Progenitor cell of endocrine pancreas (in vitro differentiated cells): ENCODE measurements at regions not wholly inside any gene's neighbourhood (a gene's known extent, or its start where the extent isn't known, plus 50 kb on each side); places are given as distances from the start of the nearest gene placed in this dataset.

Experiments
- DNase-seq: peaks from one replicate; pipeline ENCODE4 v3.0.0; 2021; ENCODE audit warnings: low spot score; ENCODE audit not compliant: unreplicated experiment
- H3K27ac Mint-ChIP-seq: 2 replicates; pipeline ENCODE4 v1.8.0; 2021; ENCODE audit warnings: mild to moderate bottlenecking, moderate library complexity, mixed read lengths
- H3K27me3 Mint-ChIP-seq: 2 replicates; pipeline ENCODE4 v1.8.0; 2021; ENCODE audit warnings: mixed read lengths
- H3K36me3 Mint-ChIP-seq: 2 replicates; pipeline ENCODE4 v1.8.0; 2022; ENCODE audit warnings: mixed read lengths; ENCODE audit not compliant: insufficient read depth
- H3K4me1 Mint-ChIP-seq: 2 replicates; pipeline ENCODE4 v1.8.0; 2021; ENCODE audit warnings: low read depth, mixed read lengths
- H3K4me3 Mint-ChIP-seq: 2 replicates; pipeline ENCODE4 v1.8.0; 2021; ENCODE audit warnings: low read depth, mild to moderate bottlenecking, moderate library complexity, mixed read lengths
- H3K9me3 Mint-ChIP-seq: 2 replicates; pipeline ENCODE4 v1.8.0; 2021; ENCODE audit warnings: low read depth, mixed read lengths
- TF ChIP-seq, protein P1 (sequence below): fragments of 200-600 bp; sonication (generic); IDR thresholded peaks from one replicate; pipeline ENCODE4 v1.5.0; 2021; ENCODE audit warnings: antibody characterized with exemption, mild to moderate bottlenecking; ENCODE audit not compliant: unreplicated experiment

DNA sequence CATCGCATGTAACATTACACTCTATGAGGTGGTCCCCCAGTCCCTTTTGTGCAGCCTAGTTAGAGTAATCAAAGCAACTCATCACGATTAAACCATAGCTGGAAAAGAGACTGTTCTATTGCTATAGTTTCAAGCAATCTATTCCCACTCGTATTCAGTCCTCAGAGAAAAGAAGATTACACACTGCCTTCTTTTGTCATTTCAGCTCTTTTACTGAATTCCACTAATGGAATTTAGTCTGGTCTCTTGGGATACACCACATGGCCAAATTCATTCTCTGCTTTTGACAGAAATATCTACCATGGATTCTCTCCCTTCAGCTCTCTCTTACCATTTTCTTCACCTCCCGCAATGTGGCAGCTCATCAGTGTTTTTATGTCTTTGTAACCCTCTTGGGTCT is 108.9 kb upstream of the HDAC9 start:
- Mint-ChIP-seq H3K27ac (no peak overlapping the region), H3K4me1 (no peaks in the 10 kb centered on the region), H3K4me3 (no peak overlapping the region), H3K27me3 (no peaks in the 10 kb centered on the region), H3K36me3 (no peaks in the 10 kb centered on the region), H3K9me3 (no peaks in the 10 kb centered on the region)
- TF ChIP-seq, protein P1, sequence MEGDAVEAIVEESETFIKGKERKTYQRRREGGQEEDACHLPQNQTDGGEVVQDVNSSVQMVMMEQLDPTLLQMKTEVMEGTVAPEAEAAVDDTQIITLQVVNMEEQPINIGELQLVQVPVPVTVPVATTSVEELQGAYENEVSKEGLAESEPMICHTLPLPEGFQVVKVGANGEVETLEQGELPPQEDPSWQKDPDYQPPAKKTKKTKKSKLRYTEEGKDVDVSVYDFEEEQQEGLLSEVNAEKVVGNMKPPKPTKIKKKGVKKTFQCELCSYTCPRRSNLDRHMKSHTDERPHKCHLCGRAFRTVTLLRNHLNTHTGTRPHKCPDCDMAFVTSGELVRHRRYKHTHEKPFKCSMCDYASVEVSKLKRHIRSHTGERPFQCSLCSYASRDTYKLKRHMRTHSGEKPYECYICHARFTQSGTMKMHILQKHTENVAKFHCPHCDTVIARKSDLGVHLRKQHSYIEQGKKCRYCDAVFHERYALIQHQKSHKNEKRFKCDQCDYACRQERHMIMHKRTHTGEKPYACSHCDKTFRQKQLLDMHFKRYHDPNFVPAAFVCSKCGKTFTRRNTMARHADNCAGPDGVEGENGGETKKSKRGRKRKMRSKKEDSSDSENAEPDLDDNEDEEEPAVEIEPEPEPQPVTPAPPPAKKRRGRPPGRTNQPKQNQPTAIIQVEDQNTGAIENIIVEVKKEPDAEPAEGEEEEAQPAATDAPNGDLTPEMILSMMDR, result no peak
- no peak for DNase-seq

DNA sequence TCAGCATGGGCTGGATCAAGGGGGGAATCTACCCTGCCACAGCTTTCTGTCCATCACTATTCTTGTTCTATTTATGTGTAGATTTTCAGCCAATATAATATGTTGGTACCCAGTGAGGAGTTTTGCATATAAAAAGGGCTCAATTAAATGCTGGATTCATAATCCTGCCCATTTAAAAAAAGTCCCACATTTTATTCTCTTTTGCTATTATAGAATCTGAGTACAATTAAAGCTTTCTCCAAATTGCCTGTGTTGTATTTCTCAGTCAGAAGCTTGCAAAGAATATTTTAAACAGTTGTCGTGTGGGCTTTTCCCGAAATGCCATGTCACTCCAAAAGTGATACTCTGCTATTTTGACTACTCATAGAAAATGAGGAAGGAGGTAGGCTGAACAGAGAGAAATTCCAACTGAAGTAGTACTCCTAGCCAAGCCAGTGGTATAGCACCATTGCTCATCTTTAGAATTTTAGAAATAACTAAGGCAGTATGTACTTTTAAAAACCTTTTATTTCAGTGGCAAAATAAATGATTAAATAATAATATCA is 108.3 kb upstream of the HDAC9 start:
- H3K4me3 Mint-ChIP-seq, result no peak overlapping the region
- no peaks in the 10 kb centered on the region for H3K36me3 Mint-ChIP-seq
- TF ChIP-seq, protein P1, result no peak

DNA sequence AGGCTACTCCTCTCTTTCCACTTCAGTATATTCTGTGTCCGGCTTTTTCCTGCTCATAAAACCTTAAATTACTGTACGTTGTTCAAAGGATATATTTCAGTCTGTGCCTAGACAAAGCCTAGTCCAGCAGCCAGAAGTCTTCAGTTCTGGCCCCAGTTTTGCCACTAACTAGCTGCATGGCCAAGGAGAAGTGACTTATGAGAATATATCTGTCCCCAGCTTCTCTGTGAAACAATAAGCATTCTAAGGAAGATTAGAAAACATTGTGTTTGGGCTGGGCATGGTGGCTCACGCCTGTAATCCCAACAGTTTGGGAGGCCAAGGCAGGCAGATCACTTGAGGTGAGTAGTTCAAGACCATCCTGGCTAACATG is 105.0 kb upstream of the HDAC9 start:
- Mint-ChIP-seq H3K27ac (no peak overlapping the region), H3K27me3 (no peaks in the 10 kb centered on the region), H3K36me3 (no peaks in the 10 kb centered on the region), H3K9me3 (no peaks in the 10 kb centered on the region), H3K4me1 (peaks cover 4% of the 10 kb centered on the region), H3K4me3 (no peak overlapping the region)
- TF ChIP-seq, protein P1, result no peak
- DNase-seq, result no peak

More for the DNA sequence above, 108.3 kb upstream of the HDAC9 start:
- Mint-ChIP-seq H3K27me3 (no peaks in the 10 kb centered on the region), H3K4me1 (no peaks in the 10 kb centered on the region), H3K9me3 (no peaks in the 10 kb centered on the region), H3K27ac (no peak overlapping the region)
- DNase-seq, result no peak

DNA sequence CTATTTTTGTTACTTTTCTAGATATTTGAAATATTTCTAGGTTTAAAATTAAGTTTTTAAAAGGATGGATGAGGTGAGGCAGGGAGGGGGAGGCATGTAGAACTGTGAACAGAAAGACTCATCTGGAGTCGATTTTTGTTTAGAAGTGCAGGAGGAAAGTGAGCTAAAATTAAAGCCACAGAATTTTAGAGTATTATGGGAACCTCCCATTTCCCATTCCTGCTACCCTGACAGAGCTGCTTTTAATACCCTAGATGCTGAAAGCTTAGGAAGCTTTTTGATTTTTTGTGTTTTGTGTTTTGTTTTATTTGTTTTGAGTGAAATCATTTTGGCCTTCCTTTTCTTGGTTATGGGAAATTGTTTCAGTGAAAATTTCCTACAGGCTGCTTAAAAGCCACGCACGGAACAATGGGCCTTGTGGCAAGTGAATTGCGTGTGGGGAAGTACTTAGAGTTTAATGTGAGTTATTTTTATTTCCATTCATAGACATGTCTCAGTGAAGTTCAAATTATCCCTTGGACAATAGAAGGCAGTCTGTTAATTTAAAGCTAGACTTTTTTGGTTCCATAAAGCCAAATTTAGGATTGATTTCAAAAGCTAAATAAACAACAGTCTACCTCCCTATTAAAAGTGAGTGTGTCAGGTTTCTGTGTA is 102.0 kb upstream of the HDAC9 start:
- Mint-ChIP-seq H3K9me3 (no peaks in the 10 kb centered on the region), H3K4me1 (peaks cover 4% of the 10 kb centered on the region), H3K27ac (no peak overlapping the region), H3K4me3 (no peak overlapping the region), H3K27me3 (no peaks in the 10 kb centered on the region), H3K36me3 (no peaks in the 10 kb centered on the region)
- TF ChIP-seq, protein P1, result no peak
- DNase-seq, result no peak

DNA sequence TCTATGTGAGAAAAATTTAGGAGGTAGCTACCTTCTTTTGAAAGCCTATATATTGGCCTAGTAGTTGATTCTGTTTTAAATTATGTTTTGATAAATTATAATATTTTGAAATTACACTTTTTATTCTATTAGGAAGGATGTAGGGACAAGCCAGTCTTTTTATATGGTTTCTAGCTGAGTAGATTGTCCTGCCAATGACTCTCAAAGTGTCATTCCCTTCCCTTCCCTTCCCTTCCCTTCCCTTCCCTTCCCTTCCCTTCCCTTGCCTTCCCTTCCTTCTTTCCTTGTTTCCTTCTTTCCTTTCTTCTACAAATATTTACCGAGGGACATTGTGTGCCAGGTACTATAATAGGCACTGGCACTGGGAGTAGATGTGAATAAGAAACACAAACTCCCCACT is 99.7 kb upstream of the HDAC9 start:
- Mint-ChIP-seq H3K9me3 (no peaks in the 10 kb centered on the region), H3K36me3 (no peaks in the 10 kb centered on the region), H3K4me1 (peaks cover 4% of the 10 kb centered on the region), H3K27me3 (no peaks in the 10 kb centered on the region), H3K27ac (no peak overlapping the region), H3K4me3 (no peak overlapping the region)
- TF ChIP-seq, protein P1, result no peak
- DNase-seq, result no peak
